ENCODE measurements at regions not wholly inside any gene's neighbourhood (a gene's known extent, or its start where the extent isn't known, plus 50 kb on each side); places are given as distances from the start of the nearest gene placed in this dataset.

DNA sequence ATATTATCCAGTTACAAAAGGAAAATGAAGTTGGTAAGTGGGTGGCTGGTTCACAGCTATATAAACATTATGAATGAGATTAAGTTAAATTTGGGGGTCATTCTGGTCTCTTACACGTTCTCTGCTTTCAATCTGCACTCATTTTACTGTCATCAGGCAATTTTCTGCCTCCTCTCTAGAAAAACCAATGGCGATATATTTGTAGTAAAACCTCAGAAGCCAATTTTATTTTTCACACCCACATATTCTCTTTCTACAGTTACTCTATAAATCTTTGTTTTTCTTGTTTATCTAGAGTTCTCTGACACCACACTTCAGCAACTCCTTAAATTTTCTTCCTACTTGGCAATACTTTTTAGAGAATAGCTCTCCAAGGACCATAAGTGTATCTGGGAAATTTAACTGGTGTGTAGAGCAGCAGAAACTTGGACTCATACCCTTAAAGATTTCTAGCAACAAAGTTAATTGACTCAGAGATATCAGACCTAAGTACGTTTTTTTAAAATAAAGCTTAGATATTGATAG, 926.9 kb downstream of the TMTC2 start:
- TF ChIP-seq CREB1 (IDR thresholded peaks at IDR 0.05): no peak
- TF ChIP-seq POLR2A (IDR thresholded peaks at IDR 0.05; ENCODE audit: control extremely low read depth in 1 of 2, low read depth in 2 of 2, low read length in 2 of 2): no peak
- no peak for TF ChIP-seq JUND (IDR thresholded peaks at IDR 0.05; ENCODE audit: low read length)
- no peak for TF ChIP-seq EZH2 (IDR thresholded peaks at IDR 0.05; ENCODE audit: low read depth, low read length, severe bottlenecking)
- no peak for TF ChIP-seq CTCF (IDR thresholded peaks at IDR 0.05; ENCODE audit: control extremely low read depth in 1 of 3, insufficient read depth in 1 of 3, low read depth in 1 of 3, low read length in 3 of 3)
- no peak for TF ChIP-seq POLR2AphosphoS5 (IDR thresholded peaks at IDR 0.05; ENCODE audit: low read depth, low read length)
- TF ChIP-seq MAX (IDR thresholded peaks at IDR 0.05): no peak
- no peak for TF ChIP-seq HDAC6 (IDR thresholded peaks at IDR 0.05; ENCODE audit: low read depth, low read length)
- TF ChIP-seq KDM4A (IDR thresholded peaks at IDR 0.05; ENCODE audit: low read depth, low read length, severe bottlenecking): no peak
- TF ChIP-seq RFX5 (IDR thresholded peaks at IDR 0.05; ENCODE audit: borderline replicate concordance, low read depth, low read length): no peak
- no peak for TF ChIP-seq MAFK (IDR thresholded peaks at IDR 0.05; ENCODE audit: low read depth, low read length)

All from H1 (cell line).